H1 (cell line): ENCODE measurements at regions not wholly inside any gene's neighbourhood (a gene's known extent, or its start where the extent isn't known, plus 50 kb on each side); places are given as distances from the start of the nearest gene placed in this dataset.

ENCODE experiments used
- CTCF ChIA-PET: fragments of 300-600 bp; sonication (Branson Sonifier 250); formaldehyde crosslinking; loops from one replicate; lab custom pipeline; 2021; ENCODE audit not compliant: partially characterized antibody; lab: Charles Lee
- POLR2A ChIA-PET: fragments of 300-600 bp; sonication (Branson Sonifier 250); formaldehyde crosslinking; loops from one replicate; lab custom pipeline; 2021; ENCODE audit warnings: inconsistent platforms; ENCODE audit not compliant: partially characterized antibody; lab: Charles Lee
- DNase-seq, 2 experiments: peaks; one replicate each; pipeline versions ENCODE4 v3.0.0 to v3.0.0-alpha.2; 2010 to 2022; ENCODE audit warnings: low spot score in 2 of 2, low read depth in 1 of 2, mixed read lengths in 1 of 2
- FAIRE-seq: peaks from 2 replicates; lab custom pipeline; 2011; peaks lifted over from hg19 to GRCh38; lab: Jason Lieb, UNC
- H2AFZ ChIP-seq: 2 replicates; pipeline ENCODE4 v1.8.1; 2012; ENCODE audit warnings: low read length, inconsistent platforms
- H2AK5ac ChIP-seq: 2 replicates; pipeline ENCODE4 v1.6.1; 2013; ENCODE audit warnings: low read depth, low read length
- H2BK120ac ChIP-seq: replicated peaks from 2 replicates; pipeline ENCODE3; 2013; ENCODE audit warnings: low read depth, low read length, inconsistent platforms
- H2BK12ac ChIP-seq: 2 replicates; pipeline ENCODE4 v1.6.1; 2013; ENCODE audit warnings: low read depth, low read length
- H2BK15ac ChIP-seq: 2 replicates; pipeline ENCODE4 v1.6.1; 2013; ENCODE audit warnings: low read length
- H2BK20ac ChIP-seq: 2 replicates; pipeline ENCODE4 v1.6.1; 2013; ENCODE audit warnings: low read length
- H2BK5ac ChIP-seq: 2 replicates; pipeline ENCODE4 v1.6.1; 2013; ENCODE audit warnings: low read depth, low read length
- H3K14ac ChIP-seq: 2 replicates; pipeline ENCODE4 v1.6.1; 2013; ENCODE audit warnings: inconsistent platforms; ENCODE audit not compliant: insufficient read length
- H3K18ac ChIP-seq: 2 replicates; pipeline ENCODE4 v1.6.1; 2013; ENCODE audit warnings: low read length; ENCODE audit errors: extremely low read depth
- H3K23ac ChIP-seq: 2 replicates; pipeline ENCODE4 v1.6.1; 2013; ENCODE audit warnings: inconsistent platforms; ENCODE audit not compliant: insufficient read length
- H3K23me2 ChIP-seq: 2 replicates; pipeline ENCODE4 v1.6.1; 2013; ENCODE audit warnings: low read depth, low read length
- H3K27ac ChIP-seq: 2 replicates; pipeline ENCODE4 v1.6.1; 2011; ENCODE audit warnings: low read depth, low read length, inconsistent platforms
- H3K27me3 ChIP-seq, 4 experiments: replicated peaks in 1 of 4; 1 replicate in 1 of 4; 2 replicates in 3 of 4; pipeline versions ENCODE4 v1.6.1 to v1.8.1; 2011 to 2013; ENCODE audit warnings: low read length in 3 of 4, mild to moderate bottlenecking in 3 of 4, inconsistent platforms in 2 of 4, mixed read lengths in 2 of 4, moderate library complexity in 1 of 4; ENCODE audit not compliant: control insufficient read depth in 3 of 4, insufficient read depth in 3 of 4; ENCODE audit errors: extremely low read depth in 1 of 4
- H3K36me3 ChIP-seq, 4 experiments: 2 replicates each; pipeline versions ENCODE4 v1.6.1 to v1.8.1; 2011 to 2013; ENCODE audit warnings: mild to moderate bottlenecking in 4 of 4, low read length in 3 of 4, moderate library complexity in 2 of 4, control low read depth in 1 of 4, inconsistent platforms in 1 of 4; ENCODE audit not compliant: insufficient read depth in 4 of 4, control insufficient read depth in 2 of 4
- H3K4ac ChIP-seq: replicated peaks from 2 replicates; pipeline ENCODE3; 2013; ENCODE audit warnings: low read length, low read depth, mixed read lengths, inconsistent platforms; ENCODE audit not compliant: insufficient read length
- H3K4me1 ChIP-seq, 4 experiments: replicated peaks in 1 of 4; 1 replicate in 1 of 4; 2 replicates in 3 of 4; pipeline versions ENCODE4 v1.6.1 to v1.8.1; 2011 to 2013; ENCODE audit warnings: low read length in 3 of 4, inconsistent platforms in 2 of 4, mixed read lengths in 1 of 4; ENCODE audit not compliant: insufficient read depth in 4 of 4, control insufficient read depth in 3 of 4
- H3K4me2 ChIP-seq, 2 experiments: 2 replicates each; pipeline versions ENCODE4 v1.6.1 to v1.8.1; 2011 to 2013; ENCODE audit warnings: low read depth in 2 of 2, low read length in 2 of 2, control low read depth in 1 of 2, inconsistent platforms in 1 of 2, mild to moderate bottlenecking in 1 of 2; ENCODE audit not compliant: insufficient read depth in 1 of 2
- H3K4me3 ChIP-seq, 4 experiments: fragments of 200-600, 300-600 bp in 1 of 4; sonication (generic), shearing (Covaris generic), sonication (Bioruptor Twin) in 1 of 4; 2 replicates each; pipeline versions ENCODE4 v1.5.1 to v1.8.1; 2011 to 2016; ENCODE audit warnings: low read length in 4 of 4, low read depth in 3 of 4, control low read depth in 2 of 4, inconsistent platforms in 2 of 4, mild to moderate bottlenecking in 2 of 4, mixed read lengths in 1 of 4, moderate library complexity in 1 of 4; ENCODE audit not compliant: insufficient read depth in 2 of 4; ENCODE audit errors: extremely low read depth in 1 of 4
- H3K56ac ChIP-seq: replicated peaks from 2 replicates; pipeline ENCODE3; 2013; ENCODE audit warnings: low read depth, mild to moderate bottlenecking, mixed read lengths, low read length, inconsistent platforms; ENCODE audit not compliant: insufficient read length
- H3K79me1 ChIP-seq: 2 replicates; pipeline ENCODE4 v1.6.1; 2013; ENCODE audit warnings: low read depth, low read length, control low read depth
- H3K79me2 ChIP-seq, 2 experiments: 2 replicates each; pipeline versions ENCODE4 v1.6.1 to v1.8.1; 2012 to 2013; ENCODE audit warnings: low read length in 2 of 2, mild to moderate bottlenecking in 2 of 2, inconsistent platforms in 1 of 2; ENCODE audit not compliant: insufficient read depth in 2 of 2, control insufficient read depth in 1 of 2
- H3K9ac ChIP-seq, 4 experiments: replicated peaks in 1 of 4; 1 replicate in 1 of 4; 2 replicates in 3 of 4; pipeline versions ENCODE4 v1.6.1 to v1.8.1; 2011 to 2013; ENCODE audit warnings: low read depth in 3 of 4, low read length in 3 of 4, control low read depth in 2 of 4, mild to moderate bottlenecking in 2 of 4, moderate library complexity in 2 of 4, inconsistent platforms in 1 of 4; ENCODE audit errors: extremely low read depth in 1 of 4
- H3K9me3 ChIP-seq, 2 experiments: 2 replicates each; pipeline versions ENCODE4 v1.6.1 to v1.8.1; 2012 to 2013; ENCODE audit warnings: mild to moderate bottlenecking in 2 of 2, moderate library complexity in 2 of 2, control low read depth in 1 of 2, inconsistent platforms in 1 of 2, low read depth in 1 of 2, low read length in 1 of 2, mixed read lengths in 1 of 2; ENCODE audit not compliant: insufficient read depth in 2 of 2
- H4K20me1 ChIP-seq, 2 experiments: replicated peaks in 1 of 2; 2 replicates each; pipeline versions ENCODE3 to v1.8.1; 2011 to 2013; ENCODE audit warnings: inconsistent platforms in 2 of 2, low read length in 2 of 2, mild to moderate bottlenecking in 1 of 2; ENCODE audit not compliant: insufficient read depth in 2 of 2, control insufficient read depth in 1 of 2
- H4K5ac ChIP-seq: 2 replicates; pipeline ENCODE4 v1.6.1; 2013; ENCODE audit warnings: low read length, low read depth, mixed read lengths, inconsistent platforms; ENCODE audit not compliant: insufficient read length
- H4K8ac ChIP-seq: 2 replicates; pipeline ENCODE4 v1.8.0; 2013; ENCODE audit warnings: mild to moderate bottlenecking, moderate library complexity, low read length, inconsistent platforms; ENCODE audit not compliant: insufficient read depth; ENCODE audit errors: extremely low read depth
- H4K91ac ChIP-seq: replicated peaks from 2 replicates; pipeline ENCODE3; 2013; ENCODE audit warnings: low read length, mixed read lengths, inconsistent platforms; ENCODE audit not compliant: insufficient read length
- CBX8 ChIP-seq: fragments of 300-800, 300-1000 bp; sonication (generic); IDR thresholded peaks from 2 replicates; pipeline ENCODE4 v1.7.1; 2016; ENCODE audit warnings: low read depth, low read length, borderline replicate concordance
- CHD1 ChIP-seq: IDR thresholded peaks from 2 replicates; pipeline ENCODE4 v1.6.1; 2012; ENCODE audit warnings: low read depth, low read length, improper control_type of control experiment
- CTBP2 ChIP-seq: IDR thresholded peaks from 2 replicates; pipeline ENCODE4 v1.7.0; 2011; ENCODE audit warnings: borderline replicate concordance, mild to moderate bottlenecking, moderate library complexity, mixed read lengths, low read length; ENCODE audit not compliant: insufficient read depth, insufficient read length
- FOSL1 ChIP-seq: IDR thresholded peaks from 2 replicates; pipeline ENCODE4 v1.6.1; 2011; ENCODE audit warnings: mild to moderate bottlenecking, low read depth, low read length, moderate library complexity; ENCODE audit not compliant: insufficient read depth
- GTF2F1 ChIP-seq: IDR thresholded peaks from 2 replicates; pipeline ENCODE4 v1.6.1; 2012; ENCODE audit warnings: low read depth, low read length, improper control_type of control experiment, borderline replicate concordance
- HDAC2 ChIP-seq, 2 experiments: fragments of 300-600 bp in 1 of 2; sonication (generic) in 1 of 2; IDR thresholded peaks; 2 replicates each; pipeline ENCODE4 v1.6.1; 2011 to 2012; ENCODE audit warnings: low read depth in 2 of 2, low read length in 2 of 2, mild to moderate bottlenecking in 2 of 2, moderate library complexity in 2 of 2, borderline replicate concordance in 1 of 2, inconsistent platforms in 1 of 2
- KDM1A ChIP-seq: fragments of 200-600, 300-600 bp; sonication (generic); IDR thresholded peaks from 2 replicates; pipeline ENCODE4 v1.7.1; 2016; ENCODE audit warnings: mild to moderate bottlenecking, low read length, borderline replicate concordance
- KDM5A ChIP-seq: fragments of 200-600 bp; IDR thresholded peaks from 2 replicates; pipeline ENCODE4 v1.7.1; 2012; ENCODE audit warnings: mild to moderate bottlenecking, low read length, inconsistent platforms, mixed read lengths
- MAX ChIP-seq: IDR thresholded peaks from 2 replicates; pipeline ENCODE4 v1.6.1; 2012; ENCODE audit warnings: inconsistent platforms
- NANOG ChIP-seq: IDR thresholded peaks from 2 replicates; pipeline ENCODE4 v1.6.1; 2011; ENCODE audit warnings: low read length, low read depth, mild to moderate bottlenecking, inconsistent platforms; ENCODE audit not compliant: insufficient read depth, poor library complexity, severe bottlenecking
- RXRA ChIP-seq: IDR thresholded peaks from 2 replicates; pipeline ENCODE4 v1.6.1; 2011; ENCODE audit warnings: low read depth, mild to moderate bottlenecking, low read length, moderate library complexity; ENCODE audit not compliant: insufficient read depth
- SAP30 ChIP-seq: fragments of 300-600 bp; sonication (generic); IDR thresholded peaks from 2 replicates; pipeline ENCODE4 v1.7.1; 2012; ENCODE audit warnings: low read length, moderate library complexity, mild to moderate bottlenecking, inconsistent platforms; ENCODE audit not compliant: insufficient read depth, insufficient replicate concordance
- TAF7 ChIP-seq: optimal IDR thresholded peaks from 2 replicates; pipeline ENCODE3; 2011; ENCODE audit warnings: low read depth, mild to moderate bottlenecking, inconsistent platforms, low read length, moderate library complexity, borderline replicate concordance
- WGBS, 2 experiments: shearing (Covaris generic) in 1 of 2; methylation state at CpG; one replicate each; pipeline versions ENCODE4 v1.1.6 to v1.1.7; 2013 to 2015; ENCODE audit warnings: low lambda C conversion rate in 2 of 2, mixed read lengths in 2 of 2, inconsistent platforms in 1 of 2, low coverage in 1 of 2, missing lambda C conversion rate in 1 of 2; ENCODE audit not compliant: insufficient replicate concordance in 2 of 2, insufficient coverage in 1 of 2, insufficient read length in 1 of 2; ENCODE audit errors: extremely low coverage in 1 of 2, missing lambda C conversion rate in 1 of 2; 5-methylcytosine and 5-hydroxymethylcytosine counted together

DNA sequence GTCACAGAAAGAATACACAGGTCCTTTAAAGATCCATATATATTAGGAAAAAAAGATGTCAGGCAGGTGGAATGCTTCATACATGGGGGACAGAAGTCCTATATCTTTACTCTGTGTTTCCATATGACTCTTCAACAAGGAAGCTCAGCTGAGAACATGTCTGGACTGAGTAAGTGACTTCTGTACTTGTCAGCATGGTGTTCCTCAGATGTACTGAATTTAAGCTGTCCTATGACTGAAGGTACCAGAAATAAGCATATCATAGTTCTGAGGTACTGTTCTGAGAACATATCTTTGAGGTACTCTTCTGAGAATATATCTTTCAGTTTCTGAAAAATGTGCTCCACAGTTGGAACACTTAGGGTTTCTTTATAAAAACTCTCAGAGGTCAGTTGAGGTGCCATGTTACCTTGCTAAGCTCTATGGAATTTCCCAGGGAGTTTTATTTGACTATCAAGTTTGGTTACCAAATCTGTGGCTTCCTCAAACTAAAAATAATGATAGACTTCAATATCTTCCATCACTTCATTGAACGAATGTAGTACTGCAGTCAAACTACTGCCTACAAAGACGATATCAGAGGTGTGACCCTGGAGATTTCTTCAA lies 597.2 kb upstream of the GNPDA2 start:
- ChIA-PET CTCF (no interaction called here), POLR2A (no interaction called here)
- H3K18ac ChIP-seq, result no peak overlapping the region
- TF ChIP-seq CTBP2 (no peak), HDAC2 (IDR thresholded peaks at IDR 0.05; ENCODE audit: borderline replicate concordance in 1 of 2, low read depth in 2 of 2, low read length in 2 of 2) (no peak), SAP30 (no peak), FOSL1 (no peak), CBX8 (no peak), KDM5A (no peak), RXRA (no peak), KDM1A (no peak), NANOG (no peak), CHD1 (no peak), MAX (no peak), GTF2F1 (no peak), TAF7 (no peak)

More for the DNA sequence above, 597.2 kb upstream of the GNPDA2 start:
- H3K23ac ChIP-seq, result no peak overlapping the region
- no peak overlapping the region for H3K4ac ChIP-seq
- no peaks in the 10 kb centered on the region for H3K27me3 ChIP-seq
- H4K8ac ChIP-seq, result no peak overlapping the region
- H3K4me2 ChIP-seq, result no peak overlapping the region
- no peaks in the 10 kb centered on the region for H3K79me1 ChIP-seq
- H2BK12ac ChIP-seq, result no peak overlapping the region
- no peaks in the 10 kb centered on the region for H3K23me2 ChIP-seq
- no peak overlapping the region for H3K9ac ChIP-seq
- no peak overlapping the region for H3K56ac ChIP-seq
- no peak overlapping the region for H3K4me3 ChIP-seq
- no peak overlapping the region for H2AFZ ChIP-seq
- FAIRE-seq (no peak), DNase-seq (no peak)
- no peak overlapping the region for H4K5ac ChIP-seq
- no peaks in the 10 kb centered on the region for H4K20me1 ChIP-seq
- H3K27ac ChIP-seq, result no peak overlapping the region
- no peaks in the 10 kb centered on the region for H3K79me2 ChIP-seq
- no peak overlapping the region for H2AK5ac ChIP-seq
- no peaks in the 10 kb centered on the region for H3K9me3 ChIP-seq
- H3K4me1 ChIP-seq, result no peaks in the 10 kb centered on the region
- WGBS, 2 experiments, result 87% methylated on average over 2 of the region's 2 CpGs; no CpG with 5 or more reads in 1 of the 2 experiments
- H2BK15ac ChIP-seq, result no peak overlapping the region
- H4K91ac ChIP-seq, result no peak overlapping the region
- no peak overlapping the region for H2BK5ac ChIP-seq
- H3K36me3 ChIP-seq, result no peaks in the 10 kb centered on the region
- H3K14ac ChIP-seq, result no peak overlapping the region
- no peak overlapping the region for H2BK120ac ChIP-seq
- no peak overlapping the region for H2BK20ac ChIP-seq
